CD4-positive, alpha-beta T cell treated with Interleukin-1 beta for 1 hour (primary cell): ENCODE measurements at regions not wholly inside any gene's neighbourhood (a gene's known extent, or its start where the extent isn't known, plus 50 kb on each side); places are given as distances from the start of the nearest gene placed in this dataset.
"Not testable (repeated sequence)": the region's sequence is repeated elsewhere in the genome, so short reads cannot be mapped to it uniquely, and the experiment has no call there.

Experiments
- DNase-seq, 2 donors: peaks; one replicate each; pipeline ENCODE4 v3.0.0-alpha.2; 2020 to 2022

- DNase-seq, result no peak
These were observed 201.4 kb downstream of the FZD1 start for GRCh38 chr7:91465595-91466061.

GRCh38 chr7:91468256-91468655 lies 204.0 kb downstream of the FZD1 start:
- DNase-seq, result no peak

- DNase-seq, result no peak
These were observed 209.4 kb downstream of the FZD1 start for GRCh38 chr7:91473619-91474018.

- DNase-seq, result no peak
These were observed 209.8 kb downstream of the FZD1 start for GRCh38 chr7:91474074-91474473.

- DNase-seq, result not testable (repeated sequence)
These were observed 216.2 kb downstream of the FZD1 start for GRCh38 chr7:91480470-91480869.

- DNase-seq, result no peak
These were observed 227.6 kb downstream of the FZD1 start for GRCh38 chr7:91491868-91492267.

GRCh38 chr7:91492317-91492716 lies 228.1 kb downstream of the FZD1 start:
- DNase-seq, result no peak

GRCh38 chr7:91492773-91493172 lies 228.5 kb downstream of the FZD1 start:
- DNase-seq, result no peak

GRCh38 chr7:91494450-91494849 lies 230.2 kb downstream of the FZD1 start:
- DNase-seq, result no peak

GRCh38 chr7:91496251-91496820 lies 232.1 kb downstream of the FZD1 start:
- DNase-seq, result no peak

GRCh38 chr7:91497277-91497676 lies 233.0 kb downstream of the FZD1 start:
- DNase-seq, result not testable (repeated sequence)

- no peak for DNase-seq
These were observed 239.8 kb downstream of the FZD1 start for GRCh38 chr7:91503934-91504555.

GRCh38 chr7:91504919-91505318 lies 240.7 kb downstream of the FZD1 start:
- no peak for DNase-seq

GRCh38 chr7:91506966-91507365 lies 242.7 kb downstream of the FZD1 start:
- not testable (repeated sequence) for DNase-seq

GRCh38 chr7:91511861-91512260 lies 247.6 kb downstream of the FZD1 start:
- not testable (repeated sequence) for DNase-seq

GRCh38 chr7:91512958-91513357 lies 248.7 kb downstream of the FZD1 start:
- no peak for DNase-seq

- no peak for DNase-seq
These were observed 250.4 kb downstream of the FZD1 start for GRCh38 chr7:91514591-91514990.

GRCh38 chr7:91515961-91516360 lies 251.7 kb downstream of the FZD1 start:
- DNase-seq, result no peak

- no peak for DNase-seq
These were observed 253.1 kb downstream of the FZD1 start for GRCh38 chr7:91517201-91517785.

- DNase-seq, result no peak
These were observed 253.8 kb downstream of the FZD1 start for GRCh38 chr7:91518058-91518457.

GRCh38 chr7:91519241-91520158 lies 255.3 kb downstream of the FZD1 start:
- DNase-seq, result no peak

GRCh38 chr7:91520645-91521044 lies 256.4 kb downstream of the FZD1 start:
- no peak for DNase-seq

- DNase-seq, result no peak
These were observed 262.2 kb downstream of the FZD1 start for GRCh38 chr7:91526404-91526803.
